H1 (cell line): ENCODE measurements at regions not wholly inside any gene's neighbourhood (a gene's known extent, or its start where the extent isn't known, plus 50 kb on each side); places are given as distances from the start of the nearest gene placed in this dataset.

ENCODE experiments used
- FOSL1 ChIP-seq: IDR thresholded peaks from 2 replicates; pipeline ENCODE4 v1.6.1; 2011; ENCODE audit warnings: mild to moderate bottlenecking, low read depth, low read length, moderate library complexity; ENCODE audit not compliant: insufficient read depth
- JUND ChIP-seq: IDR thresholded peaks from 2 replicates; pipeline ENCODE4 v1.6.1; 2011; ENCODE audit warnings: mild to moderate bottlenecking, improper control_type of control experiment, low read length
- PHF8 ChIP-seq: fragments of 200-600 bp; sonication (generic); conservative IDR thresholded peaks from 2 replicates; pipeline ENCODE4 v1.7.1; 2012; ENCODE audit warnings: low read depth, mild to moderate bottlenecking, inconsistent platforms, low read length, moderate library complexity
- SP4 ChIP-seq: IDR thresholded peaks from 2 replicates; pipeline ENCODE4 v1.6.1; 2012; ENCODE audit warnings: low read length, inconsistent platforms
- TF ChIP-seq, protein P1 (sequence below): IDR thresholded peaks from 2 replicates; pipeline ENCODE4 v1.6.1; 2012; ENCODE audit warnings: inconsistent platforms

DNA sequence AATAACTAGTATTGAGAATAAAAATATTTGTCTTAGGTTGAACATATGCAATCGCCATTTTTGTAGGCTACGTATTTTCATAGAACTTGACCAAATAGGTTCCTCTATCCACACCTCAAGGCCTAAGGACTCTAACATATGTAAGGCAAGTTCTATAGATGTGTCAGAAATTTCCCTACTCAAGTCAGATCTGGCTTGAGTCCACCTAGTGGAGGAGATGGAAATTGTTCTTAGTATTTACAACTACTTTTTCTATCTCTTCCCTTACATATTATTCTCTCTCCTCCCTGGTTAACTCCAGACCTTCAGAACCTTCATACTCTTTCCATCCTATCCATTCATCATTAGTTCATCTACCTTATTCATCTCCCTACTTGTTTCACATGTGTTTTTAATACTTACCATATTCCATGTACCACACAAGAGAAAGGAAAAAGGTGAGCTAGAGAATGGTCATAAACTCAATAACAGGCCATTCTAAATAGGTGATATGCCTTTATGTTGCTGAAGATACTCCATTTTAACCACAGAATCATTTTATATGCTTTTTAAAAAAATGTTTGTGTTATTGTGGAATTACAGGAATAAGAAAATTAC lies 174.5 kb upstream of the HDAC9 start (continued):
- TF ChIP-seq PHF8 = no peak
- no peak for TF ChIP-seq FOSL1
- no peak for TF ChIP-seq SP4
- TF ChIP-seq JUND = no peak
- TF ChIP-seq, protein P1, sequence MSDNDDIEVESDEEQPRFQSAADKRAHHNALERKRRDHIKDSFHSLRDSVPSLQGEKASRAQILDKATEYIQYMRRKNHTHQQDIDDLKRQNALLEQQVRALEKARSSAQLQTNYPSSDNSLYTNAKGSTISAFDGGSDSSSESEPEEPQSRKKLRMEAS = no peak
